ENCODE measurements at regions not wholly inside any gene's neighbourhood (a gene's known extent, or its start where the extent isn't known, plus 50 kb on each side); places are given as distances from the start of the nearest gene placed in this dataset.

GRCh38 chr16:64626776-64627175, 495.1 kb downstream of the CDH11 start:
- Histone ChIP-seq H3K9me3 (no peaks in the 10 kb centered on the region), H3K4me1 (no peaks in the 10 kb centered on the region), H3K4me3 (no peak overlapping the region), H3K27me3 (no peaks in the 10 kb centered on the region), H3K27ac (no peak overlapping the region), H3K36me3 (no peaks in the 10 kb centered on the region)
- DNase-seq (no peak), ATAC-seq (no peak), FAIRE-seq (no peak)
- WGBS, 2 donors, result 90 to 91% methylated on average over 2 of the region's 2 CpGs
- TF ChIP-seq CTCF (IDR thresholded peaks at IDR 0.05), result no peak
- intact Hi-C loops (cut with DNase I), result no loop called here

GRCh38 chr16:64621616-64622015, 500.2 kb downstream of the CDH11 start:
- DNase-seq (no peak), ATAC-seq (no peak), FAIRE-seq (no peak)
- no peaks in the 10 kb centered on the region for H3K4me1 ChIP-seq
- no peak overlapping the region for H3K27ac ChIP-seq
- no peak overlapping the region for H3K4me3 ChIP-seq
- no peaks in the 10 kb centered on the region for H3K9me3 ChIP-seq
- no peaks in the 10 kb centered on the region for H3K36me3 ChIP-seq
- intact Hi-C loops (cut with DNase I), result no loop called here
- TF ChIP-seq CTCF (IDR thresholded peaks at IDR 0.05), result no peak
- H3K27me3 ChIP-seq, result no peaks in the 10 kb centered on the region
- 55% methylated on average over 1 of the region's 1 CpG for WGBS, 2 donors

DNA sequence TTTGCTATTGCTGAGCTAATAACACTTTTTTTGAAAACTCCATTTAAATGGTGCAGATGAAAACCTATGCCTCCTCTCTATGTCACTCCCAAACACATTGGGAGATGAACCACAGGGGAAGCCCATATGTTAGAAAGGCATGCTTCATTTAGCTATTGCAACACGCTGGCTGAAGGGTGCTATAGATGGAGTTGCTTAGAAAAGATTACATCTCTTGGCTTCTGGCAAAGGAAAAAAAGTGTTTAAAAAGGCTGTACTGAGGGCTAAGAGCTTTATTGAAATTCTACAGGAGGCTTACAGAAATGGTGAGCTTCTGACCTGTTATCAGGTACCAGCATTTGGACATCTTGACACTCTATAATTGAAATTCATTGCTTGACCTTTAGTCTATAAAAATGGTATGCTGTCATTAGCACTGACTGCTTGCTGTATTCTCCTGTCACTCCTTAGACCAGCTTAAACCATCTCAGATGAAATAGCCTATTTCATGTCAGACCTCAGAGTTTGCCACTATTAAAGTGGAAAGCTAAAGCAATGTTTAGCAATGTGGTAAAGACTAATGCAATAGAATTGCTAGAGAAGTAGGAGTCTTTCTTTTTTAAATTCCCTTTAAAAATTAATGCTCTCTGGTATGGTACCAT, 503.9 kb downstream of the CDH11 start:
- Histone ChIP-seq H3K4me3 (no peak overlapping the region), H3K4me1 (no peaks in the 10 kb centered on the region), H3K27me3 (no peaks in the 10 kb centered on the region), H3K9me3 (no peaks in the 10 kb centered on the region), H3K36me3 (no peaks in the 10 kb centered on the region), H3K27ac (no peak overlapping the region)
- no peak for TF ChIP-seq CTCF (IDR thresholded peaks at IDR 0.05)
- no peak for FAIRE-seq
- WGBS, 2 donors, result 72 to 81% methylated on average over 1 of the region's 1 CpG
- ATAC-seq, result no peak
- intact Hi-C loops (cut with DNase I), result no loop called here
- DNase-seq, result no peak

DNA sequence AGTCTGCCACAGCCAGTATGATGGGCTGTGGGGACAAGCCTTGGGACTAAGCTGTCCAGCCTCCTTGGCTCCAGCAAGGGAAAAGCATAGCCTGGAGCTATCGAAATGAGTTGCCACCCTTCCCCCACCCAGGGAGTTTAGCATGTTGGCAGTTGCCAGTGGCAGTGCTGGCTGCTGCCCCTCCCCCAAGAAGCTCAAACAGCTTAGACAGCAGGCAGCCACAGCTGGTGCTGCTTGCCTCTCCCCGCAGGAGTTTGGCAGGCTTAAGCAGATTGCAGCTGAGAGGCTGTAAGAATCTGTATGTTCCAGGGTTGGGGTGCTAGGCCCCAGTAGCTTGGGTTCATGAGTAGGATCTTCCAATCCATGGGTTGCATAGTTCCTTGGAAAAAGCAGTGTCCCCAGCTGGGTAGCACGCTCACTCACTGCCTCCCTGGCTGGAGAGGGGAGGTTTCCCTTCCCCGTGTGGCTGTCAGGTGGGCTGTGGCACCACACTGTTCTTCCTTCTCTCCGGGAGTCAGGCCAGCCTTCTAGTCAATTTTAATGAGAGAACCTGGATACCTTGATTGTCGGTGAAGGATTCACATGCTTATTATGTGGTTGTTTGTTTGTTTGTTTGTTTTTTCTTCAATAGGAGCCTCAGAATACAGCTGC, 506.1 kb downstream of the CDH11 start:
- TF ChIP-seq CTCF (IDR thresholded peaks at IDR 0.05), result no peak
- intact Hi-C loops (cut with DNase I), result no loop called here
- 46 to 49% methylated on average over 6 of the region's 6 CpGs for whole genome bisulfite sequencing, 2 donors
- Histone ChIP-seq H3K4me1 (no peaks in the 10 kb centered on the region), H3K27me3 (no peaks in the 10 kb centered on the region), H3K36me3 (no peaks in the 10 kb centered on the region), H3K27ac (no peak overlapping the region), H3K4me3 (no peak overlapping the region), H3K9me3 (no peaks in the 10 kb centered on the region)
- ATAC-seq (no peak), FAIRE-seq (no peak), DNase-seq (peak in 1 of 6 donors; percentile 20)

DNA sequence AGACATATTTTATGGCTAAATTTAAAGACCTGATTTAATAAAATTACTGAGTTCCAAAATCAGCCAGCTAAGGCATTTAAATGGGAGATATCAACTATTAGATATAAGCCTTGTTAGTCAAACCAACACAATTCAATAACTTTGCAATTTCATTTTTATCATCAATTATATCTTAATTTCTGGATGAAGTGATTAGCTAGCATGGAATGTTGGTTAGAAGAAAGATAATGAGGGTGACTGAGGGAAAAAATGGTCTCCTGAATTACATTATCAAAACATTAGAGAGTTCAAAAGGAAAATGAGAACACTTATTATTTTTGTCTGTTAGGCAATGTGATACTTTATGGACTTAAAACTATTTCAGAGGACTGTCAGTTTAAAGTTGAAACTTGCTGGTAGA, 525.7 kb downstream of the CDH11 start:
- no peak for FAIRE-seq
- ATAC-seq, result no peak
- TF ChIP-seq CTCF (IDR thresholded peaks at IDR 0.05), result no peak
- Histone ChIP-seq H3K9me3 (no peaks in the 10 kb centered on the region), H3K27me3 (no peaks in the 10 kb centered on the region), H3K4me3 (no peak overlapping the region), H3K4me1 (no peaks in the 10 kb centered on the region), H3K27ac (no peak overlapping the region), H3K36me3 (no peaks in the 10 kb centered on the region)
- intact Hi-C loops (cut with DNase I), result no loop called here
- no peak for DNase-seq

Measured in pancreas (tissue), 10 donors.